Panc1 (cell line): ENCODE measurements at regions not wholly inside any gene's neighbourhood (a gene's known extent, or its start where the extent isn't known, plus 50 kb on each side); places are given as distances from the start of the nearest gene placed in this dataset.

ENCODE experiments used
- POLR2AphosphoS5 ChIP-seq: IDR thresholded peaks from 2 replicates; pipeline ENCODE4 v1.6.1; 2012; ENCODE audit warnings: mild to moderate bottlenecking, low read depth, low read length, moderate library complexity
- SIN3A ChIP-seq: IDR thresholded peaks from 2 replicates; pipeline ENCODE4 v1.6.1; 2012; ENCODE audit warnings: low read depth, mild to moderate bottlenecking, low read length, moderate library complexity, borderline replicate concordance; ENCODE audit not compliant: insufficient read depth
- TCF7L2 ChIP-seq: IDR thresholded peaks from 2 replicates; pipeline ENCODE4 v1.6.1; 2011; ENCODE audit warnings: mild to moderate bottlenecking, low read depth, low read length, inconsistent platforms
- TF ChIP-seq, protein P1 (sequence below): fragments of 450-650 bp; IDR thresholded peaks from 2 replicates; pipeline ENCODE4 v1.5.1; 2017; ENCODE audit warnings: mild to moderate bottlenecking
- TF ChIP-seq, protein P2 (sequence below), 2 experiments: IDR thresholded peaks; 2 replicates each; pipeline ENCODE4 v1.6.1; 2011 to 2012; ENCODE audit warnings: low read depth in 2 of 2, control low read depth in 1 of 2, low read length in 1 of 2, mild to moderate bottlenecking in 1 of 2, moderate library complexity in 1 of 2; ENCODE audit not compliant: insufficient read depth in 1 of 2

DNA sequence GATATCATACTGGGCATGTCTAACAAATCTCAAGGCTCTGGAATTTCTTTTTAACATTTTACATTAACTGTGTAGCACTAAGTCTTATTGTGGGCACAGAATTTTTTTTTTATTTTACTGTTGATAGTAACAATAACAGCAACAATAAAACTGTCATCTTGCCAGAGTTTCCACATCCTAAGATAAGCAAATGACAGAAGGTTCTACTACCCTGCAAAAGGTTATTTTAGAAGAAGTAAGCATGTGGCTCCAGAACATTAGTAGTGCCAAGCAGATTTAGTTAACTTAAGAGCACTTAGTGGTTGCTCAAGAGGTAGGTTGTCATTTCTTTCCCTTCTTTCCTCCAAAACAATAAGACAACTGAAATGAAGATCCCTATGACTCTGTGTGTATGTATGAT is 743.0 kb upstream of the CBLB start:
- TF ChIP-seq, protein P1, sequence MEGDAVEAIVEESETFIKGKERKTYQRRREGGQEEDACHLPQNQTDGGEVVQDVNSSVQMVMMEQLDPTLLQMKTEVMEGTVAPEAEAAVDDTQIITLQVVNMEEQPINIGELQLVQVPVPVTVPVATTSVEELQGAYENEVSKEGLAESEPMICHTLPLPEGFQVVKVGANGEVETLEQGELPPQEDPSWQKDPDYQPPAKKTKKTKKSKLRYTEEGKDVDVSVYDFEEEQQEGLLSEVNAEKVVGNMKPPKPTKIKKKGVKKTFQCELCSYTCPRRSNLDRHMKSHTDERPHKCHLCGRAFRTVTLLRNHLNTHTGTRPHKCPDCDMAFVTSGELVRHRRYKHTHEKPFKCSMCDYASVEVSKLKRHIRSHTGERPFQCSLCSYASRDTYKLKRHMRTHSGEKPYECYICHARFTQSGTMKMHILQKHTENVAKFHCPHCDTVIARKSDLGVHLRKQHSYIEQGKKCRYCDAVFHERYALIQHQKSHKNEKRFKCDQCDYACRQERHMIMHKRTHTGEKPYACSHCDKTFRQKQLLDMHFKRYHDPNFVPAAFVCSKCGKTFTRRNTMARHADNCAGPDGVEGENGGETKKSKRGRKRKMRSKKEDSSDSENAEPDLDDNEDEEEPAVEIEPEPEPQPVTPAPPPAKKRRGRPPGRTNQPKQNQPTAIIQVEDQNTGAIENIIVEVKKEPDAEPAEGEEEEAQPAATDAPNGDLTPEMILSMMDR: no peak
- TF ChIP-seq POLR2AphosphoS5: no peak
- no peak for TF ChIP-seq SIN3A
- TF ChIP-seq, protein P2, sequence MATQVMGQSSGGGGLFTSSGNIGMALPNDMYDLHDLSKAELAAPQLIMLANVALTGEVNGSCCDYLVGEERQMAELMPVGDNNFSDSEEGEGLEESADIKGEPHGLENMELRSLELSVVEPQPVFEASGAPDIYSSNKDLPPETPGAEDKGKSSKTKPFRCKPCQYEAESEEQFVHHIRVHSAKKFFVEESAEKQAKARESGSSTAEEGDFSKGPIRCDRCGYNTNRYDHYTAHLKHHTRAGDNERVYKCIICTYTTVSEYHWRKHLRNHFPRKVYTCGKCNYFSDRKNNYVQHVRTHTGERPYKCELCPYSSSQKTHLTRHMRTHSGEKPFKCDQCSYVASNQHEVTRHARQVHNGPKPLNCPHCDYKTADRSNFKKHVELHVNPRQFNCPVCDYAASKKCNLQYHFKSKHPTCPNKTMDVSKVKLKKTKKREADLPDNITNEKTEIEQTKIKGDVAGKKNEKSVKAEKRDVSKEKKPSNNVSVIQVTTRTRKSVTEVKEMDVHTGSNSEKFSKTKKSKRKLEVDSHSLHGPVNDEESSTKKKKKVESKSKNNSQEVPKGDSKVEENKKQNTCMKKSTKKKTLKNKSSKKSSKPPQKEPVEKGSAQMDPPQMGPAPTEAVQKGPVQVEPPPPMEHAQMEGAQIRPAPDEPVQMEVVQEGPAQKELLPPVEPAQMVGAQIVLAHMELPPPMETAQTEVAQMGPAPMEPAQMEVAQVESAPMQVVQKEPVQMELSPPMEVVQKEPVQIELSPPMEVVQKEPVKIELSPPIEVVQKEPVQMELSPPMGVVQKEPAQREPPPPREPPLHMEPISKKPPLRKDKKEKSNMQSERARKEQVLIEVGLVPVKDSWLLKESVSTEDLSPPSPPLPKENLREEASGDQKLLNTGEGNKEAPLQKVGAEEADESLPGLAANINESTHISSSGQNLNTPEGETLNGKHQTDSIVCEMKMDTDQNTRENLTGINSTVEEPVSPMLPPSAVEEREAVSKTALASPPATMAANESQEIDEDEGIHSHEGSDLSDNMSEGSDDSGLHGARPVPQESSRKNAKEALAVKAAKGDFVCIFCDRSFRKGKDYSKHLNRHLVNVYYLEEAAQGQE (IDR thresholded peaks at IDR 0.05; ENCODE audit: insufficient read depth in 1 of 2, low read depth in 2 of 2, low read length in 1 of 2): no peak
- no peak for TF ChIP-seq TCF7L2
